ENCODE measurements at regions not wholly inside any gene's neighbourhood (a gene's known extent, or its start where the extent isn't known, plus 50 kb on each side); places are given as distances from the start of the nearest gene placed in this dataset.

GRCh38 chr14:86946446-86946845 is 1046.5 kb downstream of the GALC start (continued):
- TF ChIP-seq STAT1 (IDR thresholded peaks at IDR 0.05; ENCODE audit: unreplicated experiment) (no peak), NANOG (IDR thresholded peaks at IDR 0.05; ENCODE audit: borderline replicate concordance) (no peak), CREB1 (CRISPR knock-in tag; IDR thresholded peaks at IDR 0.05; ENCODE audit: low read depth) (no peak), JUNB (IDR thresholded peaks at IDR 0.05; ENCODE audit: unreplicated experiment) (no peak)

DNA sequence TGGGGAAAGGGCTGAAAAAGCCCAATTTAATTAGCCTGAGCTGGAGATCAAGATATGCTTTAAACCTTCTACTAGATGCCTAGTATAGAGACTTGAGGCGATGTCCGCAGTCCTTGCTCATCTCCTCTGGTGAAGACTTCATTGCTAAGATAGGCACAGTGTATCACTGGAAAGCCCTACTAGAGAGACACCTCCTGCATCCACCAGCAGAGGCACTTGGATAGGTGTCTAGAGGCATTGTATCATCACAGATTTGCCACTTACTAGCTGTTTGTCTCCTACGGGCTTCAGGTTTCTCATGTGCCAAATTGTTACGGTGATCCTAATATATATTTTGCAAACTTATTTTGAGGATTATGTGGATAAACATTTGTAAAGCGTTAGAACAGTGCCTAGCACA is 1048.5 kb downstream of the GALC start:
- TF ChIP-seq ZNF331 (CRISPR knock-in tag; IDR thresholded peaks at IDR 0.05; ENCODE audit: low read depth), result no peak
- no peak for TF ChIP-seq ZNF114 (CRISPR knock-in tag; IDR thresholded peaks at IDR 0.05)
- no peak for TF ChIP-seq CTCF (conservative IDR thresholded peaks at IDR 0.05; ENCODE audit: low read depth in 2 of 2)
- TF ChIP-seq, protein P1, sequence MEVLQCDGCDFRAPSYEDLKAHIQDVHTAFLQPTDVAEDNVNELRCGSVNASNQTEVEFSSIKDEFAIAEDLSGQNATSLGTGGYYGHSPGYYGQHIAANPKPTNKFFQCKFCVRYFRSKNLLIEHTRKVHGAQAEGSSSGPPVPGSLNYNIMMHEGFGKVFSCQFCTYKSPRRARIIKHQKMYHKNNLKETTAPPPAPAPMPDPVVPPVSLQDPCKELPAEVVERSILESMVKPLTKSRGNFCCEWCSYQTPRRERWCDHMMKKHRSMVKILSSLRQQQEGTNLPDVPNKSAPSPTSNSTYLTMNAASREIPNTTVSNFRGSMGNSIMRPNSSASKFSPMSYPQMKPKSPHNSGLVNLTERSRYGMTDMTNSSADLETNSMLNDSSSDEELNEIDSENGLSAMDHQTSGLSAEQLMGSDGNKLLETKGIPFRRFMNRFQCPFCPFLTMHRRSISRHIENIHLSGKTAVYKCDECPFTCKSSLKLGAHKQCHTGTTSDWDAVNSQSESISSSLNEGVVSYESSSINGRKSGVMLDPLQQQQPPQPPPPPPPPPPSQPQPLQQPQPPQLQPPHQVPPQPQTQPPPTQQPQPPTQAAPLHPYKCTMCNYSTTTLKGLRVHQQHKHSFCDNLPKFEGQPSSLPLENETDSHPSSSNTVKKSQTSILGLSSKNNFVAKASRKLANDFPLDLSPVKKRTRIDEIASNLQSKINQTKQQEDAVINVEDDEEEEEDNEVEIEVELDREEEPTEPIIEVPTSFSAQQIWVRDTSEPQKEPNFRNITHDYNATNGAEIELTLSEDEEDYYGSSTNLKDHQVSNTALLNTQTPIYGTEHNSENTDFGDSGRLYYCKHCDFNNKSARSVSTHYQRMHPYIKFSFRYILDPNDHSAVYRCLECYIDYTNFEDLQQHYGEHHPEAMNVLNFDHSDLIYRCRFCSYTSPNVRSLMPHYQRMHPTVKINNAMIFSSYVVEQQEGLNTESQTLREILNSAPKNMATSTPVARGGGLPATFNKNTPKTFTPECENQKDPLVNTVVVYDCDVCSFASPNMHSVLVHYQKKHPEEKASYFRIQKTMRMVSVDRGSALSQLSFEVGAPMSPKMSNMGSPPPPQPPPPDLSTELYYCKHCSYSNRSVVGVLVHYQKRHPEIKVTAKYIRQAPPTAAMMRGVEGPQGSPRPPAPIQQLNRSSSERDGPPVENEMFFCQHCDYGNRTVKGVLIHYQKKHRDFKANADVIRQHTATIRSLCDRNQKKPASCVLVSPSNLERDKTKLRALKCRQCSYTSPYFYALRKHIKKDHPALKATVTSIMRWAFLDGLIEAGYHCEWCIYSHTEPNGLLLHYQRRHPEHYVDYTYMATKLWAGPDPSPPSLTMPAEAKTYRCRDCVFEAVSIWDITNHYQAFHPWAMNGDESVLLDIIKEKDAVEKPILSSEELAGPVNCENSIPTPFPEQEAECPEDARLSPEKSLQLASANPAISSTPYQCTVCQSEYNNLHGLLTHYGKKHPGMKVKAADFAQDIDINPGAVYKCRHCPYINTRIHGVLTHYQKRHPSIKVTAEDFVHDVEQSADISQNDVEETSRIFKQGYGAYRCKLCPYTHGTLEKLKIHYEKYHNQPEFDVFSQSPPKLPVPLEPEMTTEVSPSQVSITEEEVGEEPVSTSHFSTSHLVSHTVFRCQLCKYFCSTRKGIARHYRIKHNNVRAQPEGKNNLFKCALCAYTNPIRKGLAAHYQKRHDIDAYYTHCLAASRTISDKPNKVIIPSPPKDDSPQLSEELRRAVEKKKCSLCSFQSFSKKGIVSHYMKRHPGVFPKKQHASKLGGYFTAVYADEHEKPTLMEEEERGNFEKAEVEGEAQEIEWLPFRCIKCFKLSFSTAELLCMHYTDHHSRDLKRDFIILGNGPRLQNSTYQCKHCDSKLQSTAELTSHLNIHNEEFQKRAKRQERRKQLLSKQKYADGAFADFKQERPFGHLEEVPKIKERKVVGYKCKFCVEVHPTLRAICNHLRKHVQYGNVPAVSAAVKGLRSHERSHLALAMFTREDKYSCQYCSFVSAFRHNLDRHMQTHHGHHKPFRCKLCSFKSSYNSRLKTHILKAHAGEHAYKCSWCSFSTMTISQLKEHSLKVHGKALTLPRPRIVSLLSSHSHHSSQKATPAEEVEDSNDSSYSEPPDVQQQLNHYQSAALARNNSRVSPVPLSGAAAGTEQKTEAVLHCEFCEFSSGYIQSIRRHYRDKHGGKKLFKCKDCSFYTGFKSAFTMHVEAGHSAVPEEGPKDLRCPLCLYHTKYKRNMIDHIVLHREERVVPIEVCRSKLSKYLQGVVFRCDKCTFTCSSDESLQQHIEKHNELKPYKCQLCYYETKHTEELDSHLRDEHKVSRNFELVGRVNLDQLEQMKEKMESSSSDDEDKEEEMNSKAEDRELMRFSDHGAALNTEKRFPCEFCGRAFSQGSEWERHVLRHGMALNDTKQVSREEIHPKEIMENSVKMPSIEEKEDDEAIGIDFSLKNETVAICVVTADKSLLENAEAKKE (CRISPR knock-in tag; IDR thresholded peaks at IDR 0.05), result no peak
- TF ChIP-seq JUNB (IDR thresholded peaks at IDR 0.05; ENCODE audit: unreplicated experiment), result no peak
- no peak for TF ChIP-seq NANOG (IDR thresholded peaks at IDR 0.05; ENCODE audit: borderline replicate concordance)
- TF ChIP-seq, protein P2, sequence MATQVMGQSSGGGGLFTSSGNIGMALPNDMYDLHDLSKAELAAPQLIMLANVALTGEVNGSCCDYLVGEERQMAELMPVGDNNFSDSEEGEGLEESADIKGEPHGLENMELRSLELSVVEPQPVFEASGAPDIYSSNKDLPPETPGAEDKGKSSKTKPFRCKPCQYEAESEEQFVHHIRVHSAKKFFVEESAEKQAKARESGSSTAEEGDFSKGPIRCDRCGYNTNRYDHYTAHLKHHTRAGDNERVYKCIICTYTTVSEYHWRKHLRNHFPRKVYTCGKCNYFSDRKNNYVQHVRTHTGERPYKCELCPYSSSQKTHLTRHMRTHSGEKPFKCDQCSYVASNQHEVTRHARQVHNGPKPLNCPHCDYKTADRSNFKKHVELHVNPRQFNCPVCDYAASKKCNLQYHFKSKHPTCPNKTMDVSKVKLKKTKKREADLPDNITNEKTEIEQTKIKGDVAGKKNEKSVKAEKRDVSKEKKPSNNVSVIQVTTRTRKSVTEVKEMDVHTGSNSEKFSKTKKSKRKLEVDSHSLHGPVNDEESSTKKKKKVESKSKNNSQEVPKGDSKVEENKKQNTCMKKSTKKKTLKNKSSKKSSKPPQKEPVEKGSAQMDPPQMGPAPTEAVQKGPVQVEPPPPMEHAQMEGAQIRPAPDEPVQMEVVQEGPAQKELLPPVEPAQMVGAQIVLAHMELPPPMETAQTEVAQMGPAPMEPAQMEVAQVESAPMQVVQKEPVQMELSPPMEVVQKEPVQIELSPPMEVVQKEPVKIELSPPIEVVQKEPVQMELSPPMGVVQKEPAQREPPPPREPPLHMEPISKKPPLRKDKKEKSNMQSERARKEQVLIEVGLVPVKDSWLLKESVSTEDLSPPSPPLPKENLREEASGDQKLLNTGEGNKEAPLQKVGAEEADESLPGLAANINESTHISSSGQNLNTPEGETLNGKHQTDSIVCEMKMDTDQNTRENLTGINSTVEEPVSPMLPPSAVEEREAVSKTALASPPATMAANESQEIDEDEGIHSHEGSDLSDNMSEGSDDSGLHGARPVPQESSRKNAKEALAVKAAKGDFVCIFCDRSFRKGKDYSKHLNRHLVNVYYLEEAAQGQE (IDR thresholded peaks at IDR 0.05; ENCODE audit: unreplicated experiment), result no peak
- TF ChIP-seq EZH2 (IDR thresholded peaks at IDR 0.05; ENCODE audit: low read depth, unreplicated experiment), result no peak
- TF ChIP-seq EZH2phosphoT487 (IDR thresholded peaks at IDR 0.05; ENCODE audit: unreplicated experiment), result no peak
- TF ChIP-seq, protein P3, sequence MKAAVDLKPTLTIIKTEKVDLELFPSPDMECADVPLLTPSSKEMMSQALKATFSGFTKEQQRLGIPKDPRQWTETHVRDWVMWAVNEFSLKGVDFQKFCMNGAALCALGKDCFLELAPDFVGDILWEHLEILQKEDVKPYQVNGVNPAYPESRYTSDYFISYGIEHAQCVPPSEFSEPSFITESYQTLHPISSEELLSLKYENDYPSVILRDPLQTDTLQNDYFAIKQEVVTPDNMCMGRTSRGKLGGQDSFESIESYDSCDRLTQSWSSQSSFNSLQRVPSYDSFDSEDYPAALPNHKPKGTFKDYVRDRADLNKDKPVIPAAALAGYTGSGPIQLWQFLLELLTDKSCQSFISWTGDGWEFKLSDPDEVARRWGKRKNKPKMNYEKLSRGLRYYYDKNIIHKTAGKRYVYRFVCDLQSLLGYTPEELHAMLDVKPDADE (IDR thresholded peaks at IDR 0.05), result no peak
- TF ChIP-seq STAT1 (IDR thresholded peaks at IDR 0.05; ENCODE audit: unreplicated experiment), result no peak
- TF ChIP-seq POLR2AphosphoS5 (IDR thresholded peaks at IDR 0.05; ENCODE audit: low read depth), result no peak
- TF ChIP-seq CREB1 (CRISPR knock-in tag; IDR thresholded peaks at IDR 0.05; ENCODE audit: low read depth), result no peak
- no peaks in the 10 kb centered on the region for H3K36me3 Mint-ChIP-seq (ENCODE audit: low read depth)
- H3K4me2 ChIP-seq, result no peak overlapping the region
- H4K20me1 ChIP-seq (replicated peaks; ENCODE audit: insufficient read depth), result no peaks in the 10 kb centered on the region
- H3K27ac Mint-ChIP-seq, result no peak overlapping the region
- H3K4me1 ChIP-seq (ENCODE audit: insufficient read depth), result no peaks in the 10 kb centered on the region
- no peaks in the 10 kb centered on the region for H3K36me3 ChIP-seq (ENCODE audit: insufficient read depth)
- ATAC-seq (peak; percentile 52; the same call in 2 of the 3 replicates), DNase-seq (ENCODE audit: low spot score) (no peak)
- no peaks in the 10 kb centered on the region for H3K4me1 Mint-ChIP-seq
- H3K27ac ChIP-seq (ENCODE audit: low read depth), result no peak overlapping the region
- H3K27me3 Mint-ChIP-seq (ENCODE audit: insufficient read depth, low read depth, poor library complexity), result no peaks in the 10 kb centered on the region
- no peaks in the 10 kb centered on the region for H3F3A ChIP-seq (replicated peaks; ENCODE audit: low read depth)
- no peaks in the 10 kb centered on the region for H3K9me3 Mint-ChIP-seq
- no peak overlapping the region for H3K4me3 ChIP-seq
- no peaks in the 10 kb centered on the region for H3K79me2 ChIP-seq (replicated peaks; ENCODE audit: insufficient read depth)
- H3K4me3 Mint-ChIP-seq, result no peak overlapping the region
- H2AFZ ChIP-seq, result no peak overlapping the region
- no peaks in the 10 kb centered on the region for H3K27me3 ChIP-seq (ENCODE audit: insufficient read depth)
- H3K9me2 ChIP-seq (ENCODE audit: insufficient read depth), result no peaks in the 10 kb centered on the region

Measured in GM23338 (cell line).